ENCODE measurements at regions not wholly inside any gene's neighbourhood (a gene's known extent, or its start where the extent isn't known, plus 50 kb on each side); places are given as distances from the start of the nearest gene placed in this dataset.
"Not testable (repeated sequence)": the region's sequence is repeated elsewhere in the genome, so short reads cannot be mapped to it uniquely, and the experiment has no call there.

DNA sequence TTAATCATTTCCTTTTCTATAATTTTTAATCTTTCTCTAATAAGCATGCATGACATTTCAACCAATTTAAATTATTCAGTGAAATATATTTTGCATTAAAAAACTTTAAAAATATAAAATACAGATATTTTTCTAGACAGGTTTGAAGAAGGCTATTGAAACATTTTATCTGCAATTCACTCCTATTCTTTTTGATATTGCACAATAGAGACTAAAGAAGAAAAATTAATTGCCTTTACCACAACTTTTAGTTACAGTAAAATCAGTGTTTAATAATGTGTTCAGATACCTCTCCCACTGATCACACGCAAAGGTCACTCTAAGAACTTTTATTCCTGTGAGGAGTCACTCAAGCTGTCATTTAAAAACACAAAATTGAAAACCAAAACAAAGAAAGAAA, 1416.7 kb downstream of the FSCB start:
- BruUV-seq (replicated peaks), result no TSS peak
- no peaks in the 10 kb centered on the region for H3K9me3 ChIP-seq (ENCODE audit: low read length)
- POLR2A ChIA-PET (ENCODE audit: unreplicated experiment), result no interaction called here

DNA sequence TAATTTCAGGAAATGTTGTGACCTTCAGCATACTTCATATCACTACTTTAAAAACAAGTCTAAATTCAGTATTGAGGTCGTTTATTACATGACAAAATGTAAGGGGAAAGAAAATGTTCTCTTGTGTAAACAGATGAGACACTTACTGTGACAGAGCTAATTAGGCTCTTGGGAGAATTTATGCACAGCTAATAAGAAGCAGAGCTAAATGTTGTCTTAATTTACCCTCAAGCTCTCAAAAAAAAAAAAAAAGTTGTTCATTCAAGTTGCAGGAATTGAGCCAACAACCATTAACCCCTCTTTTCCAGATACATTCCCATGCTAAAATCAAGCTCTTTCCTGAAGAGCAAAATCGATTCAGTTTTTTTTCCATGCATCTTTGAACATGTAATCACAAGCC, 1419.4 kb downstream of the FSCB start:
- Histone ChIP-seq H3K36me3 (ENCODE audit: low read depth, low read length) (no peaks in the 10 kb centered on the region), H2AFZ (ENCODE audit: low read length) (no peak overlapping the region), H3K9me3 (ENCODE audit: low read length) (no peaks in the 10 kb centered on the region), H3K9me2 (replicated peaks; ENCODE audit: low read length) (no peaks in the 10 kb centered on the region), H3K4me2 (ENCODE audit: low read length) (no peak overlapping the region), H3K4me3 (ENCODE audit: low read length) (no peak overlapping the region), H3K27me3 (ENCODE audit: low read length) (no peaks in the 10 kb centered on the region), H3F3A (ENCODE audit: low read length, unreplicated experiment) (no peaks in the 10 kb centered on the region), H3K79me2 (ENCODE audit: low read length) (no peaks in the 10 kb centered on the region), H3K9ac (ENCODE audit: low read length) (no peak overlapping the region), H3K4me1 (ENCODE audit: insufficient read depth, low read length) (no peaks in the 10 kb centered on the region), H3K27ac (ENCODE audit: low read length) (no peak overlapping the region), H4K20me1 (ENCODE audit: low read length) (no peaks in the 10 kb centered on the region)
- ChIA-PET POLR2A (ENCODE audit: unreplicated experiment) (no interaction called here), CTCF (interaction anchor here (0.6 kb wide), 1 partner anchor 1769 kb away, joined by 3 read pairs; no protein-coding TSS in a partner anchor)
- DNase-seq, result no peak
- ATAC-seq, result no peak
- no TSS peak for BruUV-seq (replicated peaks)
- TF ChIP-seq EZH2 (IDR thresholded peaks at IDR 0.05; ENCODE audit: low read length, unreplicated experiment), result no peak
- no peak for TF ChIP-seq CTCF (conservative IDR thresholded peaks at IDR 0.05; ENCODE audit: low read depth, low read length)
- no peak for TF ChIP-seq EZH2phosphoT487 (IDR thresholded peaks at IDR 0.05; ENCODE audit: borderline replicate concordance, low read length)
- intact Hi-C loops (cut with micrococcal nuclease), result no loop called here

More for the DNA sequence above, 1416.7 kb downstream of the FSCB start:
- no peak overlapping the region for H3K9ac ChIP-seq (ENCODE audit: low read length)
- H4K20me1 ChIP-seq (ENCODE audit: low read length), result no peaks in the 10 kb centered on the region
- intact Hi-C loops (cut with micrococcal nuclease), result no loop called here
- H3K4me2 ChIP-seq (ENCODE audit: low read length), result no peak overlapping the region
- DNase-seq (no peak), ATAC-seq (no peak)
- H3K27ac ChIP-seq (ENCODE audit: low read length), result no peak overlapping the region
- H2AFZ ChIP-seq (ENCODE audit: low read length), result no peak overlapping the region
- TF ChIP-seq CTCF (conservative IDR thresholded peaks at IDR 0.05; ENCODE audit: low read depth, low read length) (no peak), EZH2phosphoT487 (IDR thresholded peaks at IDR 0.05; ENCODE audit: borderline replicate concordance, low read length) (no peak), EZH2 (IDR thresholded peaks at IDR 0.05; ENCODE audit: low read length, unreplicated experiment) (no peak)
- H3K4me1 ChIP-seq (ENCODE audit: insufficient read depth, low read length), result no peaks in the 10 kb centered on the region
- H3K4me3 ChIP-seq (ENCODE audit: low read length), result no peak overlapping the region
- CTCF ChIA-PET, result no interaction called here
- no peaks in the 10 kb centered on the region for H3K79me2 ChIP-seq (ENCODE audit: low read length)
- no peaks in the 10 kb centered on the region for H3K36me3 ChIP-seq (ENCODE audit: low read depth, low read length)
- no peaks in the 10 kb centered on the region for H3K27me3 ChIP-seq (ENCODE audit: low read length)
- no peaks in the 10 kb centered on the region for H3K9me2 ChIP-seq (replicated peaks; ENCODE audit: low read length)
- H3F3A ChIP-seq (ENCODE audit: low read length, unreplicated experiment), result no peaks in the 10 kb centered on the region

DNA sequence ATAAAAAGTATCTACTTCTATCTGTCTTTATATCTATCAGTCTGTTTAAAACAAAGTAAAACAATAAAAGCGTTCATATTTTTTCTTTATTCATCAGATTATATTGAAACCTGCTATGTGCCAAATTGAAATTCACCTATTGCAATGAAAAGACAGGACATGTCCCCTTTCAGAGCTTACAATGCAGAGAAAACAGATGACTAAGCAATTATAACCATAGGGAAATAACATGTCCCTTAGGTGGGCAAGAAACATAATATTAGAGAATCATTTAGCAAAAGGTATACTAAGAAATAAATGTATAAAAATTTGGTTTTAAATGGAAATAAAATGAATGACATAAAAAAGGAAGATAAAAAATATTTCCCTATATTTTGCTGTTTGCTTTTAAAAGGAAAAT, 1421.3 kb downstream of the FSCB start:
- no peak overlapping the region for H3K27ac ChIP-seq (ENCODE audit: low read length)
- no peaks in the 10 kb centered on the region for H3K36me3 ChIP-seq (ENCODE audit: low read depth, low read length)
- no peaks in the 10 kb centered on the region for H3F3A ChIP-seq (ENCODE audit: low read length, unreplicated experiment)
- H3K4me2 ChIP-seq (ENCODE audit: low read length), result no peak overlapping the region
- H3K27me3 ChIP-seq (ENCODE audit: low read length), result no peaks in the 10 kb centered on the region
- intact Hi-C loops (cut with micrococcal nuclease), result no loop called here
- TF ChIP-seq EZH2phosphoT487 (IDR thresholded peaks at IDR 0.05; ENCODE audit: borderline replicate concordance, low read length) (no peak), CTCF (conservative IDR thresholded peaks at IDR 0.05; ENCODE audit: low read depth, low read length) (no peak), EZH2 (IDR thresholded peaks at IDR 0.05; ENCODE audit: low read length, unreplicated experiment) (no peak)
- H2AFZ ChIP-seq (ENCODE audit: low read length), result no peak overlapping the region
- H3K4me1 ChIP-seq (ENCODE audit: insufficient read depth, low read length), result no peaks in the 10 kb centered on the region
- no peaks in the 10 kb centered on the region for H3K9me2 ChIP-seq (replicated peaks; ENCODE audit: low read length)
- H3K9me3 ChIP-seq (ENCODE audit: low read length), result no peaks in the 10 kb centered on the region
- ChIA-PET CTCF (no interaction called here), POLR2A (ENCODE audit: unreplicated experiment) (no interaction called here)
- no peak overlapping the region for H3K4me3 ChIP-seq (ENCODE audit: low read length)
- DNase-seq (no peak), ATAC-seq (no peak)
- no peaks in the 10 kb centered on the region for H4K20me1 ChIP-seq (ENCODE audit: low read length)
- no peaks in the 10 kb centered on the region for H3K79me2 ChIP-seq (ENCODE audit: low read length)
- no TSS peak for BruUV-seq (replicated peaks)
- H3K9ac ChIP-seq (ENCODE audit: low read length), result no peak overlapping the region

DNA sequence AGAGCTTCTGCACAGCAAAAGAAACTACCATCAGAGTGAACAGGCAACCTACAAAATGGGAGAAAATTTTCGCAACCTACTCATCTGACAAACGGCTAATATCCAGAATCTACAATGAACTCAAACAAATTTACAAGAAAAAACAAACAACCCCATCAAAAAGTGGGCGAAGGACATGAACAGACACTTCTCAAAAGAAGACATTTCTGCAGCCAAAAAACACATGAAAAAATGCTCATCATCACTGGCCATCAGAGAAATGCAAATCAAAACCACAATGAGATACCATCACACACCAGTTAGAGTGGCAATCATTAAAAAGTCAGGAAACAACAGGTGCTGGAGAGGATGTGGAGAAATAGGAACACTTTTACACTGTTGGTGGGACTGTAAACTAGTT, 1439.7 kb downstream of the FSCB start:
- H3K9me2 ChIP-seq (replicated peaks; ENCODE audit: low read length); H3K36me3 ChIP-seq (ENCODE audit: low read depth, low read length); intact Hi-C loops (cut with micrococcal nuclease); H3K79me2 ChIP-seq (ENCODE audit: low read length); DNase-seq; H3K9me3 ChIP-seq (ENCODE audit: low read length); H3K4me1 ChIP-seq (ENCODE audit: insufficient read depth, low read length); H3F3A ChIP-seq (ENCODE audit: low read length, unreplicated experiment); H3K9ac ChIP-seq (ENCODE audit: low read length); H3K27ac ChIP-seq (ENCODE audit: low read length); H3K27me3 ChIP-seq (ENCODE audit: low read length); ATAC-seq; H4K20me1 ChIP-seq (ENCODE audit: low read length); BruUV-seq (replicated peaks); CTCF ChIA-PET; H3K4me2 ChIP-seq (ENCODE audit: low read length); H3K4me3 ChIP-seq (ENCODE audit: low read length); POLR2A ChIA-PET (ENCODE audit: unreplicated experiment); H2AFZ ChIP-seq (ENCODE audit: low read length): not testable (repeated sequence)

Data from PC-3 (cell line).